ENCODE measurements at regions not wholly inside any gene's neighbourhood (a gene's known extent, or its start where the extent isn't known, plus 50 kb on each side); places are given as distances from the start of the nearest gene placed in this dataset.

DNA sequence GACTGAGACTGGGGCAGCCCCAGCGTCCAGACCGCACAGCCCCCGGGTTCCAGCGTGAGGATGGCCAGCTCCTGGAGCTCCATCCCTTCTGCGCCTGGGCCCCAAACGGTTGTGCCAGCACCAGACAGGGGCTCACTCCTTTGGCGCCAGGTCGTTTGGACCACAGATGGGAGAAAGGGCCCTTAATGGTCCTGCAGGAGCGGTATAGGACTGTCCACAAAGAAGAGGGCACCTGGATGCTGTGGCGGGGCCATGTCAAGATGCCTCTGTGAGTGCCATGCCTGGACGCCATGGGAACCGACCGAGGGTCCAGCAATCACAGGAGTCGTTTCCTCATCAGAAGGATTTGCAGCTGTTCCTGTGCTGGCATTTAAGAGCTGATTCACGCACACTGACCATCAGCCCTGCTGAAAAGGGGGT, 82.7 kb downstream of the DLL1 start:
- in situ Hi-C loops (cut with MboI; ENCODE audit: low sequenced_read_pairs, unreplicated experiment) = no loop called here
- no peak for TF ChIP-seq CTCF (IDR thresholded peaks at IDR 0.05; ENCODE audit: borderline replicate concordance, control extremely low read depth, extremely low read depth, insufficient read depth, missing control alignments)
- DNase-seq (ENCODE audit: low spot score) = peak; percentile 22

- peak; percentile 16 for DNase-seq (ENCODE audit: low spot score)
- no peak for TF ChIP-seq CTCF (IDR thresholded peaks at IDR 0.05; ENCODE audit: borderline replicate concordance, control extremely low read depth, extremely low read depth, insufficient read depth, missing control alignments)
- in situ Hi-C loops (cut with MboI; ENCODE audit: low sequenced_read_pairs, unreplicated experiment) = no loop called here
These were observed 83.2 kb downstream of the DLL1 start for GRCh38 chr6:170207586-170208181.

DNA sequence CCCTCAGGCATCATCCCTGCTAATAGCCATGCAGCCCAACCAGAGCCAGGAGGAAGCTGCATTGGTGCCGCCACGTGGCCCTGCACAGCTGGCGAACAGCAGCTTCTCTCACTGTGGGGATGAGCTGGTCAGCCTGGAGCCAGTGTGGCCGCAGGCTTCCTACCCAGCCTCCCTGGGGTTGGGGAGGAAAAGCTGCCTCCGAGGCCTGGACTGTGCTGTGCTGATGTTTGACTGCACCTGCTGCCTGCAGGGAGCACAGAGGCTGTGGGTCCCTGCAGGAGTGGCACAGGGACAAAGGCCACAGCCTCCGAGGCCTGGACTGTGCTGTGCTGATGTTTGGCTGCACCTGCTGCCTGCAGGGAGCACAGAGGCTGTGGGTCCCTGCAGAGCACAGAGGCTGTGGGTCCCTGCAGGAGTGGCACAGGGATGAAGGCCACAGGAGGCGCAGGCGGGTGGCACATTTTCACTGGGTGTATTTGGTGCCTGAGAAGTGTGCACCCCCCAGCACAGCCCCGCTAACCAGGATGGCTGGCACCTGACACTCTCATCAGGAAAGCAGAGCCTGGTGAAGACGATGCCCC, 83.9 kb downstream of the DLL1 start:
- TF ChIP-seq CTCF (IDR thresholded peaks at IDR 0.05; ENCODE audit: borderline replicate concordance, control extremely low read depth, extremely low read depth, insufficient read depth, missing control alignments) = no peak
- no peak for DNase-seq (ENCODE audit: low spot score)
- in situ Hi-C loops (cut with MboI; ENCODE audit: low sequenced_read_pairs, unreplicated experiment) = no loop called here

DNA sequence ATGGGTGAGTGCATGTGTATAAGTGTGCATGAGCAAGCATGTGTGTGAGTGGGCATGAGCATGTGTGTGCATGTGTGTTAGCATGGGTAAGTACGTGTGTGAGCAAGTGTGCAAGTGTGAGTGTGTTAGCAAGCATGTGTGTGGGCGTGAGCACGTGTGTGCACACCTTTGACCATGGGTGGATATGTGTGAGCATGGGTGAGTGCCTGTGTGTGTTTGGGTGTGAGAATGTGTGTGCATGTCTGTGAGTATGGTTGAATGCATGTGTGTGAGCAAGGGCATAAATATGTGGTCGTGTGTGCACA, 84.6 kb downstream of the DLL1 start:
- DNase-seq (ENCODE audit: low spot score) = no peak
- in situ Hi-C loops (cut with MboI; ENCODE audit: low sequenced_read_pairs, unreplicated experiment) = no loop called here
- TF ChIP-seq CTCF (IDR thresholded peaks at IDR 0.05; ENCODE audit: borderline replicate concordance, control extremely low read depth, extremely low read depth, insufficient read depth, missing control alignments) = no peak

DNA sequence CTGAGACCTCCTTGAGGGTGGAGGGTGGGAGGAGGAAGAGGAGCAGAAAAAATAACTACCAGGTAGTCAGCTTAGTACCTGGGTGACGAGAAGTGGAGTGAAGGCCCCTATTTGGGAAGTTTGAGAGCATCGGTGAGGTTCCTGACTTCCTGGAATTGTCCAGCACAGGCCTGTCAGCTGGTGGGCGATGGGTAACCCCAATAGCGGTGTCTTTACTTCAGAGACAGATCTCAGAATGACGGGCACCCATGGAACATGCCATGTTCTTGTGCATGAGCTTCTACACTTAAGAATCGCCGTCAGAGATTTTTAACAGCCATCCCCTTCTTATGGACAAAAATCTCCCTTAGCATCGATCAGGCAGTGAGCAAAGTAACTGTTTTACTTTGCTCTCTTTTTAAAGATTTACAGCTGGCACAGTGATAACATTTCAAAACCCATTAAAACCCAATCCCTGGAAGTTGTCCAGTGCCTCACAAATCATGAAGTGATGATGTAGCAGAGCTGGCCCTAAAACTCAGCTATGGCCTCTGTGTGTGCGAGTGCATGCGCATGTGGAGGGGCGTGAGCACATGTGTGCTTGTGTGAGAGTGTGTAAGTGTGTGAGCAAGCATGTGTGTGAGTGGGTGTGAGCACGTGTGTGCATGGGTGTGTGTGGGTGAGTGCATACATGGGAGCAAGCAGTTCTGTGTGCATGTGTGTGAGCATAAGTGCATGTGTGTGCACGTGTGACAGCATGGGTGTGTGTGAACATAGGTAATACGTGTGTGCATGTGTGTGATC, 85.2 kb downstream of the DLL1 start:
- no peak for TF ChIP-seq CTCF (IDR thresholded peaks at IDR 0.05; ENCODE audit: borderline replicate concordance, control extremely low read depth, extremely low read depth, insufficient read depth, missing control alignments)
- no peak for DNase-seq (ENCODE audit: low spot score)
- in situ Hi-C loops (cut with MboI; ENCODE audit: low sequenced_read_pairs, unreplicated experiment) = no loop called here

- TF ChIP-seq CTCF (IDR thresholded peaks at IDR 0.05; ENCODE audit: borderline replicate concordance, control extremely low read depth, extremely low read depth, insufficient read depth, missing control alignments) = no peak
- DNase-seq (ENCODE audit: low spot score) = no peak
- in situ Hi-C loops (cut with MboI; ENCODE audit: low sequenced_read_pairs, unreplicated experiment) = no loop called here
These were observed 85.8 kb downstream of the DLL1 start for GRCh38 chr6:170205126-170205525.
